Fibroblast of lung (primary cell): ENCODE measurements at regions not wholly inside any gene's neighbourhood (a gene's known extent, or its start where the extent isn't known, plus 50 kb on each side); places are given as distances from the start of the nearest gene placed in this dataset.

Source experiments
- DNase-seq, 2 donors: peaks; one replicate each; pipeline versions ENCODE4 v3.0.0 to v3.0.0-alpha.2; 2010; ENCODE audit warnings: low read depth in 2 of 2
- H2AFZ ChIP-seq: 2 replicates; pipeline ENCODE4 v1.5.1; 2012; ENCODE audit warnings: low read length, control low read depth, inconsistent platforms
- H3K27ac ChIP-seq: 2 replicates; pipeline ENCODE4 v1.5.1; 2011; ENCODE audit warnings: low read length, control low read depth; ENCODE audit not compliant: insufficient read depth
- H3K27me3 ChIP-seq: 2 replicates; pipeline ENCODE4 v1.5.1; 2011; ENCODE audit warnings: mild to moderate bottlenecking, low read length; ENCODE audit not compliant: control insufficient read depth, insufficient read depth
- H3K36me3 ChIP-seq: 2 replicates; pipeline ENCODE4 v1.5.1; 2011; ENCODE audit warnings: low read length; ENCODE audit not compliant: control insufficient read depth, insufficient read depth
- H3K4me1 ChIP-seq: 2 replicates; pipeline ENCODE4 v1.5.1; 2011; ENCODE audit warnings: low read length; ENCODE audit not compliant: control insufficient read depth, insufficient read depth; ENCODE audit errors: extremely low read depth
- H3K4me2 ChIP-seq: 2 replicates; pipeline ENCODE4 v1.5.1; 2011; ENCODE audit warnings: low read length, control low read depth; ENCODE audit not compliant: insufficient read depth; ENCODE audit errors: extremely low read depth
- H3K4me3 ChIP-seq, 4 experiments: fragments of 200-600 bp in 1 of 4; sonication (generic) in 1 of 4; replicated peaks in 1 of 4; 2 replicates each; pipeline ENCODE4 v1.5.1; 2011 to 2016; ENCODE audit warnings: low read length in 4 of 4, low read depth in 3 of 4, mild to moderate bottlenecking in 3 of 4, control low read depth in 2 of 4, inconsistent platforms in 1 of 4, mixed read lengths in 1 of 4; ENCODE audit not compliant: insufficient read depth in 1 of 4; ENCODE audit errors: control extremely low read depth in 1 of 4
- H3K79me2 ChIP-seq: 2 replicates; pipeline ENCODE4 v1.5.1; 2012; ENCODE audit warnings: mild to moderate bottlenecking, low read length, inconsistent platforms; ENCODE audit not compliant: control insufficient read depth, insufficient read depth
- H3K9ac ChIP-seq: 2 replicates; pipeline ENCODE4 v1.5.1; 2011; ENCODE audit warnings: mild to moderate bottlenecking, low read length, control low read depth; ENCODE audit not compliant: insufficient read depth
- H3K9me3 ChIP-seq: 2 replicates; pipeline ENCODE4 v1.5.1; 2012; ENCODE audit warnings: low read depth, low read length; ENCODE audit not compliant: control insufficient read depth, insufficient read depth
- H4K20me1 ChIP-seq: 2 replicates; pipeline ENCODE4 v1.5.1; 2011; ENCODE audit warnings: low read length; ENCODE audit not compliant: control insufficient read depth, insufficient read depth; ENCODE audit errors: extremely low read depth
- EZH2 ChIP-seq: IDR thresholded peaks from 2 replicates; pipeline ENCODE4 v1.5.1; 2012; ENCODE audit warnings: low read length, control low read depth, mild to moderate bottlenecking; ENCODE audit errors: missing control alignments
- TF ChIP-seq, protein P1 (sequence below), 2 donors: IDR thresholded peaks in 1 of 2; conservative IDR thresholded peaks in 1 of 2; 1 replicate in 1 of 2; 2 replicates in 1 of 2; pipeline ENCODE4 v1.5.1; 2011 to 2012; ENCODE audit warnings: low read length in 2 of 2, control low read depth in 1 of 2, inconsistent platforms in 1 of 2, low read depth in 1 of 2, mild to moderate bottlenecking in 1 of 2

DNA sequence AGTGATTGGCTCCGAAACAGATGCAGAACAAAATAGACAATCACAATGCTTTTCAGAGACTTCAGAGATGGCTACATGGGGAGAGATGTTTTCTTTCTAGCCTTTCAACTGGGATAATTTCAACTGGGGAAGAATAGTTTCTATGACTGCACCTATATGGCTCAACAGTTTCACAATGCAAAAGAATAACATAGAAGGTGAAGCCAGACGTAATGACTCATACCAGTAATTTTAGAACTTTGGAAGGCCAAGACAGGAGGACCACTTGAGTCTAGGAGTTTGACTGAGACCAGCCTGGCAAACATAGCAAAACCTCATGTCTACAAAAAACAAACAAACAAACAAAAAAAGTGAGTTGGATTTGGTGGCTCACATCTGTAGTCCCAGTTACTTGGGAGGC lies 180.2 kb upstream of the CHL1 start:
- Histone ChIP-seq H3K4me1 (no peaks in the 10 kb centered on the region), H4K20me1 (no peaks in the 10 kb centered on the region), H3K27ac (no peak overlapping the region), H3K79me2 (no peaks in the 10 kb centered on the region), H3K4me2 (no peak overlapping the region), H3K9me3 (no peaks in the 10 kb centered on the region), H2AFZ (no peak overlapping the region), H3K4me3 (no peak overlapping the region), H3K9ac (no peak overlapping the region), H3K36me3 (no peaks in the 10 kb centered on the region), H3K27me3 (no peaks in the 10 kb centered on the region)
- TF ChIP-seq, protein P1, sequence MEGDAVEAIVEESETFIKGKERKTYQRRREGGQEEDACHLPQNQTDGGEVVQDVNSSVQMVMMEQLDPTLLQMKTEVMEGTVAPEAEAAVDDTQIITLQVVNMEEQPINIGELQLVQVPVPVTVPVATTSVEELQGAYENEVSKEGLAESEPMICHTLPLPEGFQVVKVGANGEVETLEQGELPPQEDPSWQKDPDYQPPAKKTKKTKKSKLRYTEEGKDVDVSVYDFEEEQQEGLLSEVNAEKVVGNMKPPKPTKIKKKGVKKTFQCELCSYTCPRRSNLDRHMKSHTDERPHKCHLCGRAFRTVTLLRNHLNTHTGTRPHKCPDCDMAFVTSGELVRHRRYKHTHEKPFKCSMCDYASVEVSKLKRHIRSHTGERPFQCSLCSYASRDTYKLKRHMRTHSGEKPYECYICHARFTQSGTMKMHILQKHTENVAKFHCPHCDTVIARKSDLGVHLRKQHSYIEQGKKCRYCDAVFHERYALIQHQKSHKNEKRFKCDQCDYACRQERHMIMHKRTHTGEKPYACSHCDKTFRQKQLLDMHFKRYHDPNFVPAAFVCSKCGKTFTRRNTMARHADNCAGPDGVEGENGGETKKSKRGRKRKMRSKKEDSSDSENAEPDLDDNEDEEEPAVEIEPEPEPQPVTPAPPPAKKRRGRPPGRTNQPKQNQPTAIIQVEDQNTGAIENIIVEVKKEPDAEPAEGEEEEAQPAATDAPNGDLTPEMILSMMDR (conservative IDR thresholded peaks at IDR 0.05 in 1 of 2, IDR thresholded peaks at IDR 0.05 in 1 of 2; ENCODE audit: low read depth in 1 of 2, low read length in 2 of 2), result no peak
- no peak for TF ChIP-seq EZH2
- DNase-seq, result no peak

- Histone ChIP-seq H4K20me1 (no peaks in the 10 kb centered on the region), H3K27ac (no peak overlapping the region), H3K9ac (no peak overlapping the region), H3K4me1 (no peaks in the 10 kb centered on the region), H3K27me3 (no peaks in the 10 kb centered on the region), H3K36me3 (no peaks in the 10 kb centered on the region), H3K79me2 (no peaks in the 10 kb centered on the region), H3K4me3 (no peak overlapping the region), H3K4me2 (no peak overlapping the region), H3K9me3 (no peaks in the 10 kb centered on the region), H2AFZ (no peak overlapping the region)
- no peak for TF ChIP-seq EZH2
- TF ChIP-seq, protein P1 (conservative IDR thresholded peaks at IDR 0.05 in 1 of 2, IDR thresholded peaks at IDR 0.05 in 1 of 2; ENCODE audit: low read depth in 1 of 2, low read length in 2 of 2), result no peak
- DNase-seq, result no peak
Observed at GRCh38 chr3:20421-20820, 176.1 kb upstream of the CHL1 start.

- Histone ChIP-seq H2AFZ (no peak overlapping the region), H3K9me3 (no peaks in the 10 kb centered on the region), H3K4me1 (no peaks in the 10 kb centered on the region), H3K4me2 (no peak overlapping the region), H3K79me2 (no peaks in the 10 kb centered on the region), H3K27ac (no peak overlapping the region), H3K9ac (no peak overlapping the region), H4K20me1 (no peaks in the 10 kb centered on the region), H3K4me3 (no peak overlapping the region), H3K27me3 (no peaks in the 10 kb centered on the region), H3K36me3 (no peaks in the 10 kb centered on the region)
- DNase-seq, result no peak
- no peak for TF ChIP-seq EZH2
- TF ChIP-seq, protein P1 (conservative IDR thresholded peaks at IDR 0.05 in 1 of 2, IDR thresholded peaks at IDR 0.05 in 1 of 2; ENCODE audit: low read depth in 1 of 2, low read length in 2 of 2), result no peak
Observed at GRCh38 chr3:24006-24405, 172.6 kb upstream of the CHL1 start.
